GM19463 (cell line): ENCODE measurements at regions not wholly inside any gene's neighbourhood (a gene's known extent, or its start where the extent isn't known, plus 50 kb on each side); places are given as distances from the start of the nearest gene placed in this dataset.

Experiments used
- ATAC-seq: cut with Tn5 transposase; IDR thresholded peaks from one replicate; pipeline ENCODE4 v1.9.1; 2021; ENCODE audit warnings: mild to moderate bottlenecking, moderate library complexity; ENCODE audit not compliant: unreplicated experiment

- no peak for ATAC-seq
These were observed 416.1 kb downstream of the NPHP4 start for GRCh38 chr1:5576011-5576672.

- no peak for ATAC-seq
These were observed 416.8 kb downstream of the NPHP4 start for GRCh38 chr1:5575396-5575940.

GRCh38 chr1:5574641-5575040 lies 417.6 kb downstream of the NPHP4 start:
- ATAC-seq = no peak

DNA sequence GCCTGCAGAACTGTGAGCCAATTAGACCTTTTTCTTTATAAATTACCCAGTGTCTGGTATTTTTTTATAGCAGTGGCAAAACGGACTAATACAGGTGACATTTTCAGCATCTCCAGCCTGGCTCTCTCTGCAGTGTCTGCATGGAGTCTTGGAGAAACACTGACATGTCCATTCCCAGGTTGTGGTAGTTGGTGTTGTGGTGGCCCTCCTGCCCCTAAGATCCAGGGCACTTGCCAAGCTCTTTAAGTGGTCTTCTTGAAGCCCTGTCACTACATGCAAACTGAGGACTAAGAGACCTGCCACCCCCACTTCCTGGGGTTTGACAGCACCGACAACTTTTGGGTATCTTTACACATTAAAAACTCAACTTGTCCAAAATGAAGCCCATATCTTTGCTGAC lies 419.4 kb downstream of the NPHP4 start:
- ATAC-seq = no peak

GRCh38 chr1:5571861-5572401 lies 420.3 kb downstream of the NPHP4 start:
- ATAC-seq = no peak

DNA sequence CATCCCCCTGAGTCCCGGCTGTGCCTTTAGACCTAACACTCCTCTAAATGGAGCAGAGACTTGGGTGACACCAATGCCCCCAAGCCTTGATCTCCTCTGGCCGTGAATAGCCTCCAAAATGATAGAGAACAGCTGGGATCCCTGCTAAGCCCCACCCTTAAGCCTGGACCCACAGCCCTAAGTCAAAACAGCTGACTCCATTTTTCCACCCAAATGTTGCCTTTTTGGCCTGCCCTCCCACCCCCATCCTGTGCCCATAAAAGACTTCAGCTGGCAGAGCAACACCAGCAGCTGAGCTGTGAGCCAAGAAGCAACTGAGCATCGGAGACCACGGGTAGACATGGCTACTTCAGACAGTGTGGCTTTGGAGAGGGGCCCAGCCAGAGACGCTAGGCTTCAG lies 420.8 kb downstream of the NPHP4 start:
- ATAC-seq = no peak

GRCh38 chr1:5570931-5571330 lies 421.3 kb downstream of the NPHP4 start:
- ATAC-seq = no peak

- ATAC-seq = no peak
These were observed 423.9 kb downstream of the NPHP4 start for GRCh38 chr1:5568321-5568720.

DNA sequence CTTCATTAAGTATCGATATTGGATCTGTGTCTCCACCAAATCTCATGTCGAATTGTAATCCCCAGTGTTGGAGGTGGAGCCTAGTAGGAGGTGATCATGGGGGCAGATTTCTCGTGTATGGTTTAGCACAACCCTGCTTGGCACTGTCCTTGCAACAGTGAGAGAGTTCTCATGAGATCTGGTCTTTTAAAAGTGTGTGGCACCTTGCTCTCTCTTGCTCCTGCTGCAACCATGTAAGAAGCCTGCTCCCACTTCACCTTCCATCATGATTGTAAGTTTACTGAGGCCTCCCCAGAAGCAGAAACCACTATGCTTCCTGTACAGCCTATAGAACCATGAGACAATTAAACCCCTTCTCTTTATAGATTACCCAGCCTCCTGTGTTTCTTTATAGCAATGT lies 424.4 kb downstream of the NPHP4 start:
- ATAC-seq = no peak

DNA sequence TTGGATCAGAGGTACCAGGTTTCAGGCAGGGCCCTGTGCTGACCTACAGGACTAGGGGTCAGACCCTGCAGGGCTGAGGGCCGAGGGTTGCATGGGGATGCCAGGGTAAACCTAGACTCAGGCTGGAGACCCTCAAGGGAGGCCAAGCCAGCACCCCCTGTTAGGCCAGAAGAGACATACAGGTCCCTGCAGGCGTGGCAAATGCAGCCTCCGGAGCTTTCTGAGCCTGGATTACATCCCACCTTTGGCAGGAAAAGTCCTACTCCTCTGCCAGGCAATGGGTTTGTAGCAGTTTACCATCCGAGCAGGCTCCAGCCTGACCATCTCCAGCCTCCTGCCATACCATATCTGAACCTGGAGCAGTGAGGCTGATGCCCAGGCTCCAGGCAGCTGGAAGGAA lies 425.3 kb downstream of the NPHP4 start:
- no peak for ATAC-seq

GRCh38 chr1:5565281-5566125 lies 426.7 kb downstream of the NPHP4 start:
- ATAC-seq = no peak

DNA sequence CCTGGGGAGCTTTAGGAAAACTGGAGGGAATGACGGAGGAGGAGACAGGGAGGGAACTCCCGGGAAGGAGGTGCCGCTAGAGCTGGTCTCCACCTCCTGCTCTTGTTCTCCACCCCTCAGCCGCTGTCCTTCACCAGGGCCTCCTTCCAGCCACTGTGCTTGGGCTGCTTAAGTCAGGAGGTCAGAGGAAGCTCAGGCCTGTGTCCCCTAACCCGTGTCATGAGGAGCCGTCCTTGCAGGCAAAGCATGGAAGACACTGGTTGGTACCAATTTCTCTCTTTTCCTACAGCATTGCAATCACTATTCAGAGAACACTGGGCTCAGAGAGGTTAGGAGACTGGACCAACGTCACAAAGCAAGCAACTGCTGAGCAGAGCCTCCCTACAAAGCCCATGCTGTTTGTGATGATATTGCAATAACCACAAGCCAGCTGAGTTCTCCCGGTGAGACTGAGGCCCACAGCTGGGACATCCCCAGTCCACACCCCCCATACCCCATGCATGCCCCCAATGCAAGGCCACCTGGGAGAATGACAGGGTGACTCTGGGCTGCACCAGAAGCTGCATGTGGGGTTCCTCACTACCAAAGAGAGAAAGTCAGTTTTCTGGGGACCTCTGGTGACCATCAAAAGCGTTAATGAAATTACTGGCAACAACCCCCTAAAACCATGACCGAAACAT lies 427.5 kb downstream of the NPHP4 start:
- no peak for ATAC-seq

GRCh38 chr1:5563861-5564577 lies 428.2 kb downstream of the NPHP4 start:
- ATAC-seq = no peak

DNA sequence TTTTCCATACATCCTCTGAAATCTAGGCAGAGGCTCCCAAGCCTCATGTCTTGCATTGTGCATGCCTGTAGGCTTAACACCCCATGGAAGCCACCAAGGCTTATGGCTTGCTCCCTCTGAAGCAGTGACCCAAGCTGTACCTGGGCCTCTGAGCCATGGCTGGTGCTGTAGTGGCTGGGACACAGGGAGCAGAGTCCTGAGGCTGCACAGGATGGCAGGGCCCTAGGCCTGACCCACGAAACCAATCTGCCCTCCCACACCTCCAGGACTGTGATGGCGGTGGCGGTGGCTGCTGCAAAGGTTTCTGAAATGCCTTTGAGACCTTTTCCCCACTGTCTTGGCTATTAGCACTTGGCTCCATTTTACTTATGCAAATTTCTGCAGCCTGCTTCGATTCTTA lies 429.5 kb downstream of the NPHP4 start:
- ATAC-seq = no peak

DNA sequence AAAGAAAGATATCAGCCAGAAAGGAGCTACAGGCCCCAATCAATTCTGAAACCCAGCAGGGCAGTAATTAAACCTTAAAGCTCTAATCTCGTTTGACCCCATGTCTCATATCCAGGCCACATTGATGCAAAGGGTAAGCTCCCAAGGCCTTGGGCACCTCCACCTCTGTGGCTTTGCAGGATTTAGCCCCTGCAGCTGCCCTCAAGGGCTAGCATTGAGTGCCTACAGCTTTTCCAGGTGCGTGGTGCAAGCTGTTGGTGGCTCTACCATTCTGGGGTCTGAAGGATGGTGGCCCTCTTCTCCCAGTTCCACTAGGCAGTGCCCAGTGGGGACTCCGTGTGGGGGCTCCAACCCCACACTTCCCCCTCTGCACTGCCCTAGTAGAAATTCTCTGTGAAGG lies 429.9 kb downstream of the NPHP4 start:
- no peak for ATAC-seq

DNA sequence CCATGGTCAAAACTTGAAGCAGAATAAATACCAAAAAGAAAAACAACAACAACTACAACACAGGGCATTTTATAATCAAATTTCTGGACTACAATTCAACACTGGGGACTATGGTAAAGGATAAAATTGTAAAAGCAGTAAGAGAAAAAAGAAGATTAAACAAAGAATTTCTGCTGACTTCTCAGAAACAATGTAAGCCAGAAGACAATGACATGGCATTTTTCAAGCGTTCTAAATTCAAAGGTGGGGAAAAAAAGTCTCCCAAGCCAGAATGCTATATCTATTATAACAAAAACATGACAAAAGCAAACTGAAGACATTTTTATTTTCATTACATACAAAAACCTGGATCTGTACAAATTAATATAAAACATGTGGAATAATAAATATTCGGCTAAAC lies 433.1 kb downstream of the NPHP4 start:
- no peak for ATAC-seq

DNA sequence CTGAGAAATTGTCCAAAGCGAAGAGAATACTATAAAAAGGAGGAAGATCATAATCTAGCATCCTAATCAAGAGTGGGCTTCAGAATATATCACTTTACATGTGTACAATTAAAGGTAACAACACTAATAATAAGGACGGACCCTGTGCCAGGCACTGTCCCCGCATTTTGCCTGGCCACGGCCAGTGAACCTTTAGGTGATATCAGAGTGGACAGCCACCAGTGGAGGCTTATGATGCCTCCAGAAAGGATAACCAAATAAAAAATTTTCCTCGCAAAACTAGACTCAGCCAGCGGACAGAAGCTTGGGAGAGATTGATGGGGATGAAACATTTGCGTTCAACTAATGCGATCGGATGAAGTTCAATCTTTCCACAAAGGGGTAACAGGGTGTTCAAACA lies 436.4 kb downstream of the NPHP4 start:
- ATAC-seq = no peak

- no peak for ATAC-seq
These were observed 437.4 kb downstream of the NPHP4 start for GRCh38 chr1:5554784-5555183.

GRCh38 chr1:5554111-5554510 lies 438.1 kb downstream of the NPHP4 start:
- no peak for ATAC-seq

DNA sequence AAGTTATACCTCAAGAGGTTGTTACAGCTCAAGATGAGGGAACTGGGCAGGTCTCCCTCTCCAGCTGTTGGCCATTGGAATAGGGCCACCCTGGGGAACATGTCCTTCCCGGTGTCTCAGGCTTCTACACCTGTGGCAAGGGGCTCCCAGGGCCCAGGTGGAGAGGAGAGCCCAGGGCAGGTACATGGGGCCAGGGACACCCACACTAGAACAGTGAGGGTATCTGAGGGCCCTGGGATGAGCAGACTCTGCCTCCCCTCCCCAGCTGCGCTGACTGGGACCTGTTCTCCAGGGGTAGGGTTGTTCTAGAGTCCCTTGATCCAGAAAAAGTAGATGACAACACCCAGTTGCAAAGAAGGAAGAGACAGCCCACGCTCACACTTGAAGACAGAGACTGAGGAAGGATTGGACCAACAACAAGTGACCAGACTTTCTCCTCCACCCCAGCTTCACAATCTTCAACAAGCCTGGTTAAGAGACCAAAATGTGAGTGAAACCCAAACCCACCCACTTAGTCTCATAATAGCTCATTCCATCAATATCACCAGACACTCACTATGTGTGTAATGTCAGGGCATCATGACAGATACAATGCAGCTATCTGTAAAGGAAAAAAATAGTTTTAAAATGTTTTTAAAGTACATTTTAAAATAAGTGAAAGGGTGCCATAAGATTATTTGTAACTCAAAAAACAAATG lies 439.3 kb downstream of the NPHP4 start:
- ATAC-seq = no peak
